ENCODE measurements at regions not wholly inside any gene's neighbourhood (a gene's known extent, or its start where the extent isn't known, plus 50 kb on each side); places are given as distances from the start of the nearest gene placed in this dataset.

- TF ChIP-seq AFF4 (CRISPR knock-in tag; IDR thresholded peaks at IDR 0.05; ENCODE audit: borderline replicate concordance) (no peak), CDX4 (CRISPR knock-in tag; IDR thresholded peaks at IDR 0.05; ENCODE audit: borderline replicate concordance) (no peak), E2F1 (CRISPR knock-in tag; IDR thresholded peaks at IDR 0.05) (no peak), GTF2I (CRISPR knock-in tag; conservative IDR thresholded peaks at IDR 0.05) (no peak)
Measured at GRCh38 chr5:63245271-63245670, 666.7 kb downstream of the LRRC70 start (continued).

- Mint-ChIP-seq H3K27me3 (ENCODE audit: low read depth) (no peaks in the 10 kb centered on the region), H3K4me3 (no peak overlapping the region), H3K27ac (no peak overlapping the region), H3K9me3 (peaks cover 9% of the 10 kb centered on the region), H3K4me1 (no peaks in the 10 kb centered on the region), H3K36me3 (no peaks in the 10 kb centered on the region)
- ChIA-PET POLR2A (no interaction called here), CTCF (no interaction called here)
- DNase-seq (ENCODE audit: low spot score) (no peak), ATAC-seq (no peak)
- no peak for TF ChIP-seq NR2C2 (CRISPR knock-in tag; IDR thresholded peaks at IDR 0.05)
- no peak for TF ChIP-seq SMAD3 (CRISPR knock-in tag; IDR thresholded peaks at IDR 0.05; ENCODE audit: borderline replicate concordance)
- TF ChIP-seq ZNF138 (CRISPR knock-in tag; conservative IDR thresholded peaks at IDR 0.05) = no peak
- TF ChIP-seq ERG (CRISPR knock-in tag; IDR thresholded peaks at IDR 0.05) = no peak
- no peak for TF ChIP-seq CREM (CRISPR knock-in tag; IDR thresholded peaks at IDR 0.05)
- TF ChIP-seq ESRRA (CRISPR knock-in tag; IDR thresholded peaks at IDR 0.05; ENCODE audit: borderline replicate concordance) = no peak
- TF ChIP-seq USF1 (CRISPR knock-in tag; IDR thresholded peaks at IDR 0.05) = no peak
- no peak for TF ChIP-seq EMX1 (CRISPR knock-in tag; IDR thresholded peaks at IDR 0.05)
- TF ChIP-seq ZNF317 (CRISPR knock-in tag; IDR thresholded peaks at IDR 0.05; ENCODE audit: borderline replicate concordance, low read depth) = no peak
- TF ChIP-seq ARID4B (CRISPR knock-in tag; IDR thresholded peaks at IDR 0.05; ENCODE audit: borderline replicate concordance) = no peak
- TF ChIP-seq FOXK1 (CRISPR knock-in tag; IDR thresholded peaks at IDR 0.05) = no peak
- TF ChIP-seq FOXJ3 (CRISPR knock-in tag; IDR thresholded peaks at IDR 0.05; ENCODE audit: borderline replicate concordance) = no peak
- TF ChIP-seq GTF2I (CRISPR knock-in tag; conservative IDR thresholded peaks at IDR 0.05) = no peak
Measured at GRCh38 chr5:63240063-63240755, 661.6 kb downstream of the LRRC70 start.
